WTC11 (cell line): ENCODE measurements at regions not wholly inside any gene's neighbourhood (a gene's known extent, or its start where the extent isn't known, plus 50 kb on each side); places are given as distances from the start of the nearest gene placed in this dataset.

Source experiments
- CTCF ChIP-seq: fragments of 200-600 bp; IDR thresholded peaks from 2 replicates; pipeline ENCODE4 v1.8.0; 2022; ENCODE audit warnings: antibody characterized with exemption
- ELF4 ChIP-seq: sonication (generic); formaldehyde crosslinking; IDR thresholded peaks from 2 replicates; pipeline ENCODE4 v1.8.1; 2022; ENCODE audit warnings: low read depth, mild to moderate bottlenecking, moderate library complexity, missing genetic modification reagents
- ETV6 ChIP-seq: sonication (generic); formaldehyde crosslinking; IDR thresholded peaks from 2 replicates; pipeline ENCODE4 v1.8.1; 2022; ENCODE audit warnings: mild to moderate bottlenecking, missing genetic modification reagents
- JUN ChIP-seq: sonication (generic); formaldehyde crosslinking; IDR thresholded peaks from 2 replicates; pipeline ENCODE4 v1.8.0; 2023; ENCODE audit warnings: mild to moderate bottlenecking, missing genetic modification reagents
- MAX ChIP-seq: sonication (generic); formaldehyde crosslinking; IDR thresholded peaks from 2 replicates; pipeline ENCODE4 v1.8.0; 2022; ENCODE audit warnings: mild to moderate bottlenecking, missing genetic modification reagents
- NR2C2 ChIP-seq: sonication (generic); formaldehyde crosslinking; IDR thresholded peaks from 2 replicates; pipeline ENCODE4 v1.8.0; 2022; ENCODE audit warnings: mild to moderate bottlenecking, missing genetic modification reagents
- SMAD4 ChIP-seq: sonication (generic); formaldehyde crosslinking; IDR thresholded peaks from 2 replicates; pipeline ENCODE4 v1.8.0; 2022; ENCODE audit warnings: mild to moderate bottlenecking, missing genetic modification reagents
- STAT6 ChIP-seq: sonication (generic); formaldehyde crosslinking; conservative IDR thresholded peaks from 2 replicates; pipeline ENCODE4 v1.8.1; 2023; ENCODE audit warnings: mild to moderate bottlenecking, low read depth, missing genetic modification reagents, moderate library complexity

GRCh38 chr4:98728871-98729270, 70.5 kb upstream of the TSPAN5 start:
- TF ChIP-seq CTCF (no peak), ETV6 (no peak), STAT6 (CRISPR knock-in tag) (no peak), MAX (CRISPR knock-in tag) (no peak), NR2C2 (CRISPR knock-in tag) (no peak), JUN (CRISPR knock-in tag) (no peak), SMAD4 (CRISPR knock-in tag) (no peak), ELF4 (CRISPR knock-in tag) (no peak)
